ENCODE measurements at regions not wholly inside any gene's neighbourhood (a gene's known extent, or its start where the extent isn't known, plus 50 kb on each side); places are given as distances from the start of the nearest gene placed in this dataset.

GRCh38 chr5:156126716-156127115 lies 200.2 kb upstream of the SGCD start:
- TF ChIP-seq CTCF (IDR thresholded peaks at IDR 0.05), result no peak
- no peak for TF ChIP-seq POLR2A (IDR thresholded peaks at IDR 0.05)
